Activated naive CD4-positive, alpha-beta T cell treated with anti-CD3 and anti-CD28 coated beads, Interleukin-2, amount 10 ng/mL, durations not matched to agents 7 days and 5 days (primary cell): ENCODE measurements at regions not wholly inside any gene's neighbourhood (a gene's known extent, or its start where the extent isn't known, plus 50 kb on each side); places are given as distances from the start of the nearest gene placed in this dataset.

Experiments used
- CTCF ChIA-PET: fragments of 350-600 bp; sonication (Branson Sonifier 250); formaldehyde crosslinking; loops from one replicate; lab custom pipeline; 2021; ENCODE audit warnings: antibody characterized with exemption; lab: Charles Lee
- DNase-seq: peaks from one replicate; pipeline ENCODE4 v3.0.0-alpha.2; 2020
- H3K27ac Mint-ChIP-seq: one replicate; pipeline ENCODE4 v1.8.0; 2021; ENCODE audit warnings: mild to moderate bottlenecking, moderate library complexity, mixed read lengths
- H3K27me3 Mint-ChIP-seq: one replicate; pipeline ENCODE4 v1.8.0; 2021; ENCODE audit warnings: mild to moderate bottlenecking, mixed read lengths
- H3K36me3 Mint-ChIP-seq: one replicate; pipeline ENCODE4 v1.8.0; 2021; ENCODE audit warnings: mixed read lengths
- H3K4me1 Mint-ChIP-seq: one replicate; pipeline ENCODE4 v1.8.0; 2021; ENCODE audit warnings: mixed read lengths
- H3K4me3 Mint-ChIP-seq: one replicate; pipeline ENCODE4 v1.8.0; 2021; ENCODE audit warnings: mild to moderate bottlenecking, moderate library complexity, mixed read lengths
- H3K9me3 Mint-ChIP-seq: one replicate; pipeline ENCODE4 v1.8.0; 2021; ENCODE audit warnings: mixed read lengths

GRCh38 chr13:88329066-88329465, 657.9 kb downstream of the SLITRK5 start:
- DNase-seq = no peak
- Mint-ChIP-seq H3K9me3 (peaks cover 3% of the 10 kb centered on the region), H3K27ac (no peak overlapping the region), H3K4me3 (no peak overlapping the region), H3K36me3 (no peaks in the 10 kb centered on the region), H3K27me3 (no peaks in the 10 kb centered on the region), H3K4me1 (no peaks in the 10 kb centered on the region)
- CTCF ChIA-PET = no interaction called here

GRCh38 chr13:88339271-88339741, 668.1 kb downstream of the SLITRK5 start:
- Mint-ChIP-seq H3K27me3 (no peaks in the 10 kb centered on the region), H3K4me3 (no peak overlapping the region), H3K4me1 (no peaks in the 10 kb centered on the region), H3K27ac (no peak overlapping the region), H3K9me3 (peaks cover 11% of the 10 kb centered on the region), H3K36me3 (no peaks in the 10 kb centered on the region)
- CTCF ChIA-PET = no interaction called here
- DNase-seq = no peak

- Mint-ChIP-seq H3K9me3 (peaks cover 20% of the 10 kb centered on the region), H3K27me3 (no peaks in the 10 kb centered on the region), H3K4me1 (no peaks in the 10 kb centered on the region), H3K4me3 (no peak overlapping the region), H3K27ac (no peak overlapping the region), H3K36me3 (no peaks in the 10 kb centered on the region)
- CTCF ChIA-PET = no interaction called here
- no peak for DNase-seq
These were observed 674.1 kb downstream of the SLITRK5 start for GRCh38 chr13:88345171-88345847.

- CTCF ChIA-PET = no interaction called here
- no peaks in the 10 kb centered on the region for H3K4me1 Mint-ChIP-seq
- no peak for DNase-seq
- H3K36me3 Mint-ChIP-seq = no peaks in the 10 kb centered on the region
- H3K9me3 Mint-ChIP-seq = peaks cover 2% of the 10 kb centered on the region
- H3K27me3 Mint-ChIP-seq = no peaks in the 10 kb centered on the region
- H3K27ac Mint-ChIP-seq = no peak overlapping the region
- H3K4me3 Mint-ChIP-seq = no peak overlapping the region
These were observed 689.6 kb downstream of the SLITRK5 start for GRCh38 chr13:88360761-88361160.

GRCh38 chr13:88369866-88370265, 698.7 kb downstream of the SLITRK5 start:
- Mint-ChIP-seq H3K27me3 (no peaks in the 10 kb centered on the region), H3K36me3 (no peaks in the 10 kb centered on the region), H3K4me1 (no peaks in the 10 kb centered on the region), H3K27ac (no peak overlapping the region), H3K4me3 (no peak overlapping the region), H3K9me3 (peaks cover 4% of the 10 kb centered on the region)
- CTCF ChIA-PET = no interaction called here
- no peak for DNase-seq

- CTCF ChIA-PET = no interaction called here
- no peak overlapping the region for H3K27ac Mint-ChIP-seq
- H3K9me3 Mint-ChIP-seq = peaks cover 4% of the 10 kb centered on the region
- no peak overlapping the region for H3K4me3 Mint-ChIP-seq
- DNase-seq = no peak
- H3K36me3 Mint-ChIP-seq = no peaks in the 10 kb centered on the region
- H3K27me3 Mint-ChIP-seq = no peaks in the 10 kb centered on the region
- no peaks in the 10 kb centered on the region for H3K4me1 Mint-ChIP-seq
These were observed 705.7 kb downstream of the SLITRK5 start for GRCh38 chr13:88376760-88377388.

- H3K4me1 Mint-ChIP-seq = no peaks in the 10 kb centered on the region
- no peaks in the 10 kb centered on the region for H3K27me3 Mint-ChIP-seq
- H3K27ac Mint-ChIP-seq = no peak overlapping the region
- H3K9me3 Mint-ChIP-seq = peaks cover 4% of the 10 kb centered on the region
- CTCF ChIA-PET = no interaction called here
- no peak for DNase-seq
- no peaks in the 10 kb centered on the region for H3K36me3 Mint-ChIP-seq
- H3K4me3 Mint-ChIP-seq = no peak overlapping the region
These were observed 706.7 kb downstream of the SLITRK5 start for GRCh38 chr13:88377852-88378251.

GRCh38 chr13:88384542-88384941, 713.4 kb downstream of the SLITRK5 start:
- H3K4me1 Mint-ChIP-seq = no peaks in the 10 kb centered on the region
- no peaks in the 10 kb centered on the region for H3K27me3 Mint-ChIP-seq
- CTCF ChIA-PET = no interaction called here
- no peak overlapping the region for H3K4me3 Mint-ChIP-seq
- peaks cover 4% of the 10 kb centered on the region for H3K9me3 Mint-ChIP-seq
- H3K36me3 Mint-ChIP-seq = no peaks in the 10 kb centered on the region
- H3K27ac Mint-ChIP-seq = no peak overlapping the region
- DNase-seq = no peak

GRCh38 chr13:88395804-88396203, 724.6 kb downstream of the SLITRK5 start:
- Mint-ChIP-seq H3K4me1 (no peaks in the 10 kb centered on the region), H3K27me3 (no peaks in the 10 kb centered on the region), H3K4me3 (no peak overlapping the region), H3K27ac (no peak overlapping the region), H3K9me3 (peaks cover 6% of the 10 kb centered on the region), H3K36me3 (no peaks in the 10 kb centered on the region)
- DNase-seq = no peak
- CTCF ChIA-PET = no interaction called here

- DNase-seq = no peak
- CTCF ChIA-PET = no interaction called here
- H3K36me3 Mint-ChIP-seq = no peaks in the 10 kb centered on the region
- H3K9me3 Mint-ChIP-seq = peaks cover 8% of the 10 kb centered on the region
- no peaks in the 10 kb centered on the region for H3K4me1 Mint-ChIP-seq
- no peak overlapping the region for H3K27ac Mint-ChIP-seq
- no peak overlapping the region for H3K4me3 Mint-ChIP-seq
- no peaks in the 10 kb centered on the region for H3K27me3 Mint-ChIP-seq
These were observed 740.5 kb downstream of the SLITRK5 start for GRCh38 chr13:88411696-88412095.

GRCh38 chr13:88417801-88418200, 746.6 kb downstream of the SLITRK5 start:
- CTCF ChIA-PET = no interaction called here
- H3K27me3 Mint-ChIP-seq = no peaks in the 10 kb centered on the region
- no peaks in the 10 kb centered on the region for H3K36me3 Mint-ChIP-seq
- H3K27ac Mint-ChIP-seq = no peak overlapping the region
- DNase-seq = no peak
- H3K4me1 Mint-ChIP-seq = no peaks in the 10 kb centered on the region
- peaks cover 5% of the 10 kb centered on the region for H3K9me3 Mint-ChIP-seq
- no peak overlapping the region for H3K4me3 Mint-ChIP-seq

- Mint-ChIP-seq H3K9me3 (peaks cover 2% of the 10 kb centered on the region), H3K4me1 (no peaks in the 10 kb centered on the region), H3K27me3 (no peaks in the 10 kb centered on the region), H3K27ac (no peak overlapping the region), H3K36me3 (no peaks in the 10 kb centered on the region), H3K4me3 (no peak overlapping the region)
- no peak for DNase-seq
- CTCF ChIA-PET = no interaction called here
These were observed 753.3 kb downstream of the SLITRK5 start for GRCh38 chr13:88424463-88424862.

GRCh38 chr13:88426661-88427060, 755.5 kb downstream of the SLITRK5 start:
- H3K4me3 Mint-ChIP-seq = no peak overlapping the region
- H3K36me3 Mint-ChIP-seq = no peaks in the 10 kb centered on the region
- no peak overlapping the region for H3K27ac Mint-ChIP-seq
- H3K9me3 Mint-ChIP-seq = no peaks in the 10 kb centered on the region
- no peaks in the 10 kb centered on the region for H3K27me3 Mint-ChIP-seq
- no peaks in the 10 kb centered on the region for H3K4me1 Mint-ChIP-seq
- no peak for DNase-seq
- CTCF ChIA-PET = no interaction called here

- no peak overlapping the region for H3K4me3 Mint-ChIP-seq
- CTCF ChIA-PET = no interaction called here
These were observed 758.7 kb downstream of the SLITRK5 start for GRCh38 chr13:88429862-88430261.

GRCh38 chr13:88434953-88435352, 763.8 kb downstream of the SLITRK5 start:
- DNase-seq = no peak
- H3K36me3 Mint-ChIP-seq = no peaks in the 10 kb centered on the region
- CTCF ChIA-PET = no interaction called here
- H3K9me3 Mint-ChIP-seq = peaks cover 12% of the 10 kb centered on the region
- H3K4me1 Mint-ChIP-seq = no peaks in the 10 kb centered on the region
- no peaks in the 10 kb centered on the region for H3K27me3 Mint-ChIP-seq
- no peak overlapping the region for H3K27ac Mint-ChIP-seq
- no peak overlapping the region for H3K4me3 Mint-ChIP-seq

More at GRCh38 chr13:88429862-88430261, 758.7 kb downstream of the SLITRK5 start:
- Mint-ChIP-seq H3K9me3 (peaks cover 3% of the 10 kb centered on the region), H3K27ac (no peak overlapping the region), H3K27me3 (no peaks in the 10 kb centered on the region), H3K4me1 (no peaks in the 10 kb centered on the region), H3K36me3 (no peaks in the 10 kb centered on the region)
- DNase-seq = no peak
